ENCODE measurements at regions not wholly inside any gene's neighbourhood (a gene's known extent, or its start where the extent isn't known, plus 50 kb on each side); places are given as distances from the start of the nearest gene placed in this dataset.

DNA sequence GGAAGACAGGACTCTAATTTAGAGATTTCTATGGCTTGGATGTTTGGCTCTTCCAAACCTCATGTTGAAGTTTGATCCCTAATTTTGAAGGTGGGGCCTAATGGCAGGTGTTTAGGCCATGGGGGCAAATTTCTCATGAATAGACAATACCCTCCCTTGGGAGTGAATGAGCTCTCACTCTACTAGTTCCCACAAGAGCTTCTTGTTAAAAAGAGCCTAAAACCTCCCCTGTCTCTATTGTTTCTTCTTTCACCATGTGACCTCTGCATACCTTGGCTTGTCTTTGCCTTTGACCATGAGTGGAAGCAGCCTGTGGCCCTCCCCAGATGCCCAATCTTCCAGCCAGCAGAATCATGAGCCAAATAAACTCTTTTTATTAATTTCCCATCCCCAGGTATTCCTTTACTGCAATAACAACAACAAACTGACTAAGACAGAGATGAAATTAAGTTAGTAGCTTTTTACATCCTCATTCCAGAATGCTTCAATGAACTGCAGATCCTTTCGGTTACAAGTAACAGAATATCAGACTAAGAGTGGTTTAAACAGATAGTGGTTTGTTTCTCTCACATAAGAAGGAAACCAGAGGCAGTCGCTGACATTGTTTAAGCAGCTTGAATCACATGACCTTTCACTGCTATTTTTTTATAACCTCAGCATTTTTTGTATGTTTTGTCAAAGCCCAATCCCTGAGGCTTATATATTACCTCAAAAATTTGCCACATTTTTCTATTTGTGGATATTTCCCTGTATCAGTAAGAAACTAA is 1013.3 kb upstream of the SEMA6D start:
- intact Hi-C loops (cut with DNase I) = no loop called here
- no peaks in the 10 kb centered on the region for H3K27me3 ChIP-seq
- peak overlapping the region in 1 of 2 donors; percentile 44 for H3K27ac ChIP-seq
- TF ChIP-seq, protein P1, sequence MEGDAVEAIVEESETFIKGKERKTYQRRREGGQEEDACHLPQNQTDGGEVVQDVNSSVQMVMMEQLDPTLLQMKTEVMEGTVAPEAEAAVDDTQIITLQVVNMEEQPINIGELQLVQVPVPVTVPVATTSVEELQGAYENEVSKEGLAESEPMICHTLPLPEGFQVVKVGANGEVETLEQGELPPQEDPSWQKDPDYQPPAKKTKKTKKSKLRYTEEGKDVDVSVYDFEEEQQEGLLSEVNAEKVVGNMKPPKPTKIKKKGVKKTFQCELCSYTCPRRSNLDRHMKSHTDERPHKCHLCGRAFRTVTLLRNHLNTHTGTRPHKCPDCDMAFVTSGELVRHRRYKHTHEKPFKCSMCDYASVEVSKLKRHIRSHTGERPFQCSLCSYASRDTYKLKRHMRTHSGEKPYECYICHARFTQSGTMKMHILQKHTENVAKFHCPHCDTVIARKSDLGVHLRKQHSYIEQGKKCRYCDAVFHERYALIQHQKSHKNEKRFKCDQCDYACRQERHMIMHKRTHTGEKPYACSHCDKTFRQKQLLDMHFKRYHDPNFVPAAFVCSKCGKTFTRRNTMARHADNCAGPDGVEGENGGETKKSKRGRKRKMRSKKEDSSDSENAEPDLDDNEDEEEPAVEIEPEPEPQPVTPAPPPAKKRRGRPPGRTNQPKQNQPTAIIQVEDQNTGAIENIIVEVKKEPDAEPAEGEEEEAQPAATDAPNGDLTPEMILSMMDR (IDR thresholded peaks at IDR 0.05) = no peak
- H3K36me3 ChIP-seq = no peaks in the 10 kb centered on the region
- H3K9me3 ChIP-seq = no peaks in the 10 kb centered on the region
- no peak overlapping the region for H3K4me3 ChIP-seq
- DNase-seq (ENCODE audit: low spot score in 2 of 2) = no peak
- no peaks in the 10 kb centered on the region for H3K4me1 ChIP-seq

DNA sequence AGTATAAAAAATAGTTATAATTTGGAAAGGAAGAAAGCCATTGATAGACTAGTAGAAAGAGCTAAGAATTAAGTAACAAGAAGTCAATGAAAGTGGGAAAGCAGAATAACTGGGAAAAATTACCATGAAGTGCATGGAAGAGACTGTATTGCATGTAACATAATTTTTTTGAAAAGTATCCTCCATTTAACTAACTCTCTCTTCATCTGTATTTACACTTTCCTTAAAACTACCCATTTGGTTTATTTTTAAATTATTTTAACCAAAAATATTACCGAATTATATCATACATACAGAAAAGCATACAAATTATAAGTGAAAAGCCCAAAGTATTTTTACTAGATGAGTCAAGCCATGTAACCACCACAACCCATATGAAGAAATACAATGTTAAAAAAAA is 1009.9 kb upstream of the SEMA6D start:
- Histone ChIP-seq H3K9me3 (no peaks in the 10 kb centered on the region), H3K27ac (no peak overlapping the region), H3K27me3 (no peaks in the 10 kb centered on the region), H3K4me1 (no peaks in the 10 kb centered on the region), H3K4me3 (no peak overlapping the region), H3K36me3 (no peaks in the 10 kb centered on the region)
- TF ChIP-seq, protein P1 (IDR thresholded peaks at IDR 0.05) = no peak
- intact Hi-C loops (cut with DNase I) = no loop called here
- DNase-seq (ENCODE audit: low spot score in 2 of 2) = no peak

DNA sequence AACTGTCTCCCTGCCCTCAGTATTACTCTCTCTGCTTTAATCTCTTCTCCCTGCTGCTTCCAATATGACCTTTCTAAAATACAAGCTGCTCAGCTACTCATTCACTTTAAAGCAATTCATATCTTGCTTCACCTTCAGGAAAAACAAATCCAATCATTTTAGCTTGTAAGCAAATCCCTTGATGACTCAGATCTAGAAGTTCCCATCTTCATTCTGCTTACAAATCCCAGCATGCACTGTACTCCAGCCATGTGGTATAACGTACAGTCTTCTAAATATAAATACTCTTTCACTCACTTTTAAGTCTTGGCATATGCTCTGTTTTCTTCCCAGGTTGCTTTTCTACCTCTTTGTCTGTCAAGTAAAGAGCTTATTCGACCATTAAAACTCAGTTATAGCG is 1009.1 kb upstream of the SEMA6D start:
- no peaks in the 10 kb centered on the region for H3K36me3 ChIP-seq
- H3K27ac ChIP-seq = no peak overlapping the region
- intact Hi-C loops (cut with DNase I) = no loop called here
- H3K4me3 ChIP-seq = no peak overlapping the region
- no peaks in the 10 kb centered on the region for H3K27me3 ChIP-seq
- no peaks in the 10 kb centered on the region for H3K9me3 ChIP-seq
- H3K4me1 ChIP-seq = no peaks in the 10 kb centered on the region
- TF ChIP-seq, protein P1 (IDR thresholded peaks at IDR 0.05) = no peak
- DNase-seq (ENCODE audit: low spot score in 2 of 2) = no peak

DNA sequence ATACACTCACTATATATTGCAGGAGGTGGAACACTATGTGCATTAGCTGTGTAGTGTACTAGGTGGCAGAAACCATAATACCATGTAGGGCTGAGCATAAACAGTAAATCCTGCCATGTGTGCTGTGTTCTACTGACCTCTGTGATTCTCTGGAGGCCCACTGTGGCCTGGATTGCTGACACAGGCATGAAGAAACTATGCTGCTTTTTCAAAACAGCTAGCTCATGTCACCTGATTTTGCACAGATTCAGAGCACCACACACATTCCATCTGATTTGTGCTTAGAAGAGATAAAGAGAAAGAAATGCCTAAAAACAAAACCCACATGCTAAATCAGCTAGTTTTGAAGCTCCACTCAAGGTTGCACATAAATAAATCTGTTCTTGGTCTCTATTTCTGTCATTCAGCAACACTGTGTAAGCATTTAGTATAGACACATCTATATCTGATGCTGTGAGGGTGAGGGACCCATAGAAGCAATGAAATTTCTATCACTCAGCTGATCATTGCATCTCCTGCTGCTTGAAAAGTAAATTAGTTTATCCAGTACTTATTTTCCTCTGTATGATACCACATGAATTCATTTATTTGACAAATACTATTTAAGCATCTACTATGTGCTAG is 1007.7 kb upstream of the SEMA6D start:
- H3K4me1 ChIP-seq = no peaks in the 10 kb centered on the region
- no peak overlapping the region for H3K27ac ChIP-seq
- DNase-seq (ENCODE audit: low spot score in 2 of 2) = no peak
- H3K36me3 ChIP-seq = no peaks in the 10 kb centered on the region
- TF ChIP-seq, protein P1 (IDR thresholded peaks at IDR 0.05) = no peak
- H3K4me3 ChIP-seq = no peak overlapping the region
- H3K9me3 ChIP-seq = no peaks in the 10 kb centered on the region
- intact Hi-C loops (cut with DNase I) = no loop called here
- no peaks in the 10 kb centered on the region for H3K27me3 ChIP-seq

DNA sequence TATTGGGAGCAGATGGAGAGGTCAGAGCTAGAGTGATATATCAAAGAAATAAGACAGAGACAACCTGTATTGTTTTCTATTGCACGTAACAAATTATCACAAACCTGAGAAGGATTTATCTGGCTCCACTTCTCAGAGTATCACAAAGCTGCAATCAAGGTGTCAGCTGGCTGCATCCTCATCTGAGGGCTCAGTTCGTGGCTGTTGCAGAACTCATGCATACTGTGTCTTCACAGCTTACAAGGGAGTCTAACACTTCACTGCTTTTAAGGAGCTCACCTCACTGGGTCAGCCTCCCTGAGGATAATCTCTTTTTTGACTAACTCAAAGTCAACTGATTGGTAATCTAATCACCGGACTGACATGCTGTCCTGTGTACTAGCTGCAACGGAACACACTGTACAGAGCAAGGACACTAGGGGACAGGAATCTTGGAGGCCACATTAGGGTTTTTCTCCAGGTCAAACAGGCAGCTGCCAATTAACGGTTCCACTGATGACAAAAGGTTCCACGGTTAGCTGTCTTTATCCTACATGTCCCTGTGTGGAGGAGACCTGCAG is 1006.8 kb upstream of the SEMA6D start:
- H3K27me3 ChIP-seq = no peaks in the 10 kb centered on the region
- no peaks in the 10 kb centered on the region for H3K9me3 ChIP-seq
- TF ChIP-seq, protein P1 (IDR thresholded peaks at IDR 0.05) = no peak
- H3K4me3 ChIP-seq = no peak overlapping the region
- DNase-seq (ENCODE audit: low spot score in 2 of 2) = no peak
- H3K27ac ChIP-seq = no peak overlapping the region
- H3K36me3 ChIP-seq = no peaks in the 10 kb centered on the region
- H3K4me1 ChIP-seq = no peaks in the 10 kb centered on the region
- intact Hi-C loops (cut with DNase I) = no loop called here
